Spleen (tissue), 11 donors: ENCODE measurements at regions not wholly inside any gene's neighbourhood (a gene's known extent, or its start where the extent isn't known, plus 50 kb on each side); places are given as distances from the start of the nearest gene placed in this dataset.
A peak's percentile ranks its signal among the peaks of the same experiment; 100 is the strongest.

Source experiments
- DNase-seq: peaks from one replicate; pipeline ENCODE4 v3.0.0-alpha.2; 2020
- H3K27ac ChIP-seq, 8 donors: fragments of 200-600 bp; sonication (generic) in 7 of 8; 1 replicate in 4 of 8; 2 replicates in 4 of 8; pipeline versions ENCODE4 v1.5.0 to v1.8.0; 2016 to 2021; ENCODE audit warnings: inconsistent platforms in 4 of 8, mild to moderate bottlenecking in 4 of 8, moderate library complexity in 1 of 8
- H3K27me3 ChIP-seq, 7 donors: fragments of 200-600 bp; sonication (generic) in 6 of 7; replicated peaks in 1 of 7; 1 replicate in 4 of 7; 2 replicates in 3 of 7; pipeline versions ENCODE4 v1.5.0 to v1.8.0; 2016 to 2021; ENCODE audit warnings: inconsistent platforms in 3 of 7, mild to moderate bottlenecking in 1 of 7
- H3K36me3 ChIP-seq, 6 donors: fragments of 200-600 bp; sonication (generic) in 5 of 6; 1 replicate in 4 of 6; 2 replicates in 2 of 6; pipeline versions ENCODE4 v1.5.0 to v1.8.0; 2016 to 2021; ENCODE audit warnings: inconsistent platforms in 2 of 6
- H3K4me1 ChIP-seq, 6 donors: fragments of 200-600 bp; sonication (generic) in 5 of 6; 1 replicate in 3 of 6; 2 replicates in 3 of 6; pipeline versions ENCODE4 v1.5.0 to v1.8.0; 2016 to 2021; ENCODE audit warnings: inconsistent platforms in 3 of 6
- H3K4me3 ChIP-seq, 8 donors: fragments of 200-600 bp; sonication (generic) in 7 of 8; 1 replicate in 4 of 8; 2 replicates in 4 of 8; pipeline versions ENCODE4 v1.5.0 to v1.8.0; 2016 to 2021; ENCODE audit warnings: inconsistent platforms in 4 of 8, mild to moderate bottlenecking in 4 of 8, moderate library complexity in 2 of 8
- H3K9me3 ChIP-seq, 8 donors: fragments of 200-600 bp; sonication (generic) in 7 of 8; 1 replicate in 4 of 8; 2 replicates in 4 of 8; pipeline versions ENCODE4 v1.5.0 to v1.8.0; 2016 to 2021; ENCODE audit warnings: inconsistent platforms in 4 of 8
- CTCF ChIP-seq, 11 experiments: fragments of 200-600 bp in 7 of 11; fragments of 450-650 bp in 4 of 11; sonication (generic) in 4 of 11; IDR thresholded peaks in 8 of 11; conservative IDR thresholded peaks in 3 of 11; 1 replicate in 7 of 11; 2 replicates in 4 of 11; pipeline versions ENCODE4 v1.4.0 to v1.8.0; 2016 to 2021; ENCODE audit warnings: antibody characterized with exemption in 11 of 11, inconsistent platforms in 4 of 11, mild to moderate bottlenecking in 1 of 11
- POLR2A ChIP-seq, 3 donors: fragments of 450-650 bp; IDR thresholded peaks; one replicate each; pipeline ENCODE4 v1.5.1; 2017; ENCODE audit warnings: antibody characterized with exemption in 3 of 3, mild to moderate bottlenecking in 1 of 3
- POLR2AphosphoS5 ChIP-seq, 3 donors: sonication (generic); formaldehyde crosslinking; IDR thresholded peaks; one replicate each; pipeline ENCODE4 v1.5.1; 2017; ENCODE audit warnings: antibody characterized with exemption in 3 of 3
- WGBS, 5 donors: extraction: QIAGEN DNeasy Blood & Tissue Kit in 3 of 5; methylation state at CpG; one replicate each; pipeline versions ENCODE4 v1.1.5 to v1.1.7; 2013 to 2018; 5-methylcytosine and 5-hydroxymethylcytosine counted together
- intact Hi-C: fragments of 100-400 bp; cut with DNase I; formaldehyde crosslinking; loops from one replicate; pipeline ENCODE4 v1.15.0; 2023; ENCODE audit warnings: low total_unique reads
- donor health status: healthy with polysubstance abuse.
- donor health status: DM: no; HTN: no; CAD: no; lungs with moderate emphysema.
- donor health status: DM: no; HTN: no; CAD: no.
- donor health status: Bipolar disorder and iron deficiency.
- donor health status: healthy.
- donor health status: DM: no; HTN: no; CAD: no.
- donor health status: DM: yes; HTN: yes; CAD: no.

GRCh38 chr12:131218026-131218922, 264.6 kb downstream of the ADGRD1 start:
- intact Hi-C loops = no loop called here
- peak; percentile 60 for DNase-seq
- Histone ChIP-seq H3K27me3 (peaks cover 0 to 77% (median 12%) of the 10 kb centered on the region in 7 donors), H3K27ac (no peak overlapping the region), H3K36me3 (no peaks in the 10 kb centered on the region), H3K4me1 (peaks cover 0 to 16% (median 0%) of the 10 kb centered on the region in 6 donors), H3K9me3 (peaks cover 0 to 9% (median 0%) of the 10 kb centered on the region in 8 donors), H3K4me3 (no peak overlapping the region)
- 57 to 70% (median 62%) methylated on average over 20 to 27 of the region's 27 CpGs for WGBS, 5 donors
- TF ChIP-seq POLR2A (IDR thresholded peaks at IDR 0.05) (no peak), POLR2AphosphoS5 (IDR thresholded peaks at IDR 0.05) (no peak)

- Histone ChIP-seq H3K9me3 (peaks cover 0 to under 1% (median 0%) of the 10 kb centered on the region in 8 donors), H3K27me3 (peaks cover 0 to 81% (median 12%) of the 10 kb centered on the region in 7 donors), H3K36me3 (no peaks in the 10 kb centered on the region), H3K27ac (no peak overlapping the region), H3K4me3 (no peak overlapping the region), H3K4me1 (peaks cover 0 to 16% (median 0%) of the 10 kb centered on the region in 6 donors)
- TF ChIP-seq CTCF (IDR thresholded peaks at IDR 0.05 in 8 of 11, conservative IDR thresholded peaks at IDR 0.05 in 3 of 11) = no peak
- no peak for TF ChIP-seq POLR2A (IDR thresholded peaks at IDR 0.05)
- peak; percentile 65 for DNase-seq
- 44 to 56% (median 49%) methylated on average over 10 to 15 of the region's 15 CpGs for WGBS, 5 donors
- intact Hi-C loops = no loop called here
Measured at GRCh38 chr12:131218923-131219669, 265.4 kb downstream of the ADGRD1 start.

- Histone ChIP-seq H3K27ac (no peak overlapping the region), H3K4me3 (no peak overlapping the region), H3K4me1 (peaks cover 0 to 16% (median 0%) of the 10 kb centered on the region in 6 donors), H3K36me3 (no peaks in the 10 kb centered on the region), H3K27me3 (peaks cover 0 to 82% (median 12%) of the 10 kb centered on the region in 7 donors), H3K9me3 (no peaks in the 10 kb centered on the region)
- peak; percentile 61 for DNase-seq
- 71 to 89% (median 85%) methylated on average over 8 to 11 of the region's 11 CpGs for WGBS, 5 donors
- no peak for TF ChIP-seq POLR2A (IDR thresholded peaks at IDR 0.05)
- no peak for TF ChIP-seq CTCF (IDR thresholded peaks at IDR 0.05 in 8 of 11, conservative IDR thresholded peaks at IDR 0.05 in 3 of 11)
- no peak for TF ChIP-seq POLR2AphosphoS5 (IDR thresholded peaks at IDR 0.05)
- intact Hi-C loops = no loop called here
Measured at GRCh38 chr12:131219670-131220330, 266.1 kb downstream of the ADGRD1 start.

GRCh38 chr12:131220331-131220685, 266.6 kb downstream of the ADGRD1 start:
- peak; percentile 58 for DNase-seq

More at GRCh38 chr12:131220331-131220685, 266.6 kb downstream of the ADGRD1 start:
- Histone ChIP-seq H3K36me3 (no peaks in the 10 kb centered on the region), H3K9me3 (no peaks in the 10 kb centered on the region), H3K27ac (no peak overlapping the region), H3K27me3 (peaks cover 0 to 81% (median 12%) of the 10 kb centered on the region in 7 donors), H3K4me1 (peaks cover 0 to 16% (median 0%) of the 10 kb centered on the region in 6 donors), H3K4me3 (no peak overlapping the region)
- 92 to 99% (median 96%) methylated on average over 6 of the region's 6 CpGs for WGBS, 5 donors
- TF ChIP-seq POLR2A (IDR thresholded peaks at IDR 0.05) = no peak
- no peak for TF ChIP-seq POLR2AphosphoS5 (IDR thresholded peaks at IDR 0.05)
- TF ChIP-seq CTCF (IDR thresholded peaks at IDR 0.05 in 8 of 11, conservative IDR thresholded peaks at IDR 0.05 in 3 of 11) = no peak
- intact Hi-C loops = no loop called here
